ENCODE measurements at regions not wholly inside any gene's neighbourhood (a gene's known extent, or its start where the extent isn't known, plus 50 kb on each side); places are given as distances from the start of the nearest gene placed in this dataset.

GRCh38 chr13:47133011-47133445 is 236.2 kb upstream of the HTR2A start:
- ChIA-PET CTCF (no interaction called here), POLR2A (no interaction called here)
- no peaks in the 10 kb centered on the region for H3K9me3 Mint-ChIP-seq
- DNase-seq (no peak), ATAC-seq (ENCODE audit: poor library complexity) (no peak)
- H3K27ac Mint-ChIP-seq = no peak overlapping the region
- H3K27me3 Mint-ChIP-seq = no peaks in the 10 kb centered on the region
- Histone ChIP-seq H3K4me3 (ENCODE audit: low read length) (no peak overlapping the region), H3K4me1 (ENCODE audit: insufficient read depth, low read length) (no peaks in the 10 kb centered on the region), H3K27me3 (ENCODE audit: control insufficient read depth in 1 of 2, insufficient read depth in 2 of 2, low read length in 2 of 2) (no peaks in the 10 kb centered on the region), H3K9me3 (ENCODE audit: control insufficient read depth in 1 of 2, insufficient read depth in 1 of 2, low read length in 2 of 2) (no peaks in the 10 kb centered on the region), H3K27ac (ENCODE audit: low read depth in 1 of 2, low read length in 2 of 2) (no peak overlapping the region), H3K36me3 (ENCODE audit: insufficient read depth, low read length) (no peaks in the 10 kb centered on the region)
- no peaks in the 10 kb centered on the region for H3K4me1 Mint-ChIP-seq (ENCODE audit: low read depth)
- intact Hi-C loops (cut with DNase I, micrococcal nuclease) = no loop called here
- no peak for TF ChIP-seq CTCF (IDR thresholded peaks at IDR 0.05)
- H3K4me3 Mint-ChIP-seq = no peak overlapping the region
- no peaks in the 10 kb centered on the region for H3K36me3 Mint-ChIP-seq (ENCODE audit: low read depth)

DNA sequence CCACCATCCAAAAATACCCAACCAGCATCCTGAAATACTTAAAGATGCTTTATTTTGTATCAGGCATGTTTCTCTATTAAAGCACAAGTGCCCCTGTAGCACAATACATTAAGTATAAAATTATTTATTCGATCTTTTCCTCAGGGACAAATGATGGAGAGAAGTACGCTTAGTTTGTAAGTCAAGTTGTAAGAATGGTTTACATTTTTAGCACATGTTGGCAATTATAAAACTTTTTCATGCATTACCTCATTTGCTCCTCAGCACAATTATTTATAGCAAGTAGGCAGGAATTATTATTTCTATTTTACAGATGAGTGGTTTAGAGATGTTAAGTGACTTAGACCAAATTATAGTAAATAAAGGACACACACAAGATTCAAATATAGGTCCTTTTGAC is 232.6 kb upstream of the HTR2A start:
- Histone ChIP-seq H3K27me3 (ENCODE audit: control insufficient read depth in 1 of 2, insufficient read depth in 2 of 2, low read length in 2 of 2) (no peaks in the 10 kb centered on the region), H3K9me3 (ENCODE audit: control insufficient read depth in 1 of 2, insufficient read depth in 1 of 2, low read length in 2 of 2) (no peaks in the 10 kb centered on the region), H3K4me1 (ENCODE audit: insufficient read depth, low read length) (no peaks in the 10 kb centered on the region), H3K27ac (ENCODE audit: low read depth in 1 of 2, low read length in 2 of 2) (no peak overlapping the region), H3K4me3 (ENCODE audit: low read length) (no peak overlapping the region), H3K36me3 (ENCODE audit: insufficient read depth, low read length) (no peaks in the 10 kb centered on the region)
- no peak for DNase-seq
- no peak for ATAC-seq (ENCODE audit: poor library complexity)
- TF ChIP-seq CTCF (IDR thresholded peaks at IDR 0.05) = no peak
- H3K27me3 Mint-ChIP-seq = no peaks in the 10 kb centered on the region
- no peaks in the 10 kb centered on the region for H3K4me1 Mint-ChIP-seq (ENCODE audit: low read depth)
- ChIA-PET CTCF (no interaction called here), POLR2A (no interaction called here)
- intact Hi-C loops (cut with DNase I, micrococcal nuclease) = no loop called here
- no peaks in the 10 kb centered on the region for H3K9me3 Mint-ChIP-seq
- no peak overlapping the region for H3K27ac Mint-ChIP-seq
- H3K4me3 Mint-ChIP-seq = no peak overlapping the region
- H3K36me3 Mint-ChIP-seq (ENCODE audit: low read depth) = no peaks in the 10 kb centered on the region

- Histone ChIP-seq H3K4me3 (ENCODE audit: low read length) (no peak overlapping the region), H3K27me3 (ENCODE audit: control insufficient read depth in 1 of 2, insufficient read depth in 2 of 2, low read length in 2 of 2) (no peaks in the 10 kb centered on the region), H3K27ac (ENCODE audit: low read depth in 1 of 2, low read length in 2 of 2) (no peak overlapping the region), H3K36me3 (ENCODE audit: insufficient read depth, low read length) (no peaks in the 10 kb centered on the region), H3K4me1 (ENCODE audit: insufficient read depth, low read length) (no peaks in the 10 kb centered on the region), H3K9me3 (ENCODE audit: control insufficient read depth in 1 of 2, insufficient read depth in 1 of 2, low read length in 2 of 2) (no peaks in the 10 kb centered on the region)
- Mint-ChIP-seq H3K27me3 (no peaks in the 10 kb centered on the region), H3K27ac (no peak overlapping the region), H3K9me3 (no peaks in the 10 kb centered on the region), H3K4me1 (ENCODE audit: low read depth) (no peaks in the 10 kb centered on the region), H3K36me3 (ENCODE audit: low read depth) (no peaks in the 10 kb centered on the region), H3K4me3 (no peak overlapping the region)
- TF ChIP-seq CTCF (IDR thresholded peaks at IDR 0.05) = no peak
- DNase-seq (no peak), ATAC-seq (ENCODE audit: poor library complexity) (no peak)
- ChIA-PET CTCF (no interaction called here), POLR2A (no interaction called here)
- intact Hi-C loops (cut with DNase I, micrococcal nuclease) = no loop called here
These were observed 229.6 kb upstream of the HTR2A start for GRCh38 chr13:47126432-47126831.
